ENCODE measurements at regions not wholly inside any gene's neighbourhood (a gene's known extent, or its start where the extent isn't known, plus 50 kb on each side); places are given as distances from the start of the nearest gene placed in this dataset.

DNA sequence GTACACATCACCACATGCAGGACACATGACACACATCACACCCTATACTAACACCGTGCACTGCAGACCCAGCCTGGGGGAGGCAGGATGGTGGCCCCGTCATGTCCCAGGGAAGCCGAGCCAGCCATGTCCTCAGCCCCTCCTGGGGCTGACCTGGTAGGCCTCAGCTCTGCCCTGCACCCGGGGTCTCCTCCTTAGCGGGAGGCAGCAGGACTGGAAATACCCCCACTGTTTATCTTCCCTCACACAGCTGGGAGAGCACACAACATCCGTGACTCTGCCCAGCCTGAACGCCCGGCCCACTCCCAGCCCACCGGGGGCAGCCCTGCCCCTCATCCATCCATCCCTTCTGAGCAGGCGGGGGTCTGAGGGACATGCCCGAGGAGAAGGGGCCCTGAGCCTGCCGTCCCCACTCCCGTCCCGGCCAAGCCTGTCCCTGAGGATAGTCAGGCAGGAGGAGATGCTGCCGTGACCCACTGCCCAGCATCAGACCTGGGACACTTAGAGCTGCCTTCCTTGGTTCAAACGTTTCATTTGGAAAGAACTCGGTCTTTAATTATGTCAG lies 945.0 kb downstream of the BRD1 start:
- no peak for TF ChIP-seq CTCF (IDR thresholded peaks at IDR 0.05; ENCODE audit: low read depth, low read length)
- no peak for TF ChIP-seq POLR2A (IDR thresholded peaks at IDR 0.05; ENCODE audit: extremely low read depth, insufficient read length)
- no peak for TF ChIP-seq MYC (IDR thresholded peaks at IDR 0.05; ENCODE audit: low read depth, low read length)
- TF ChIP-seq, protein P1, sequence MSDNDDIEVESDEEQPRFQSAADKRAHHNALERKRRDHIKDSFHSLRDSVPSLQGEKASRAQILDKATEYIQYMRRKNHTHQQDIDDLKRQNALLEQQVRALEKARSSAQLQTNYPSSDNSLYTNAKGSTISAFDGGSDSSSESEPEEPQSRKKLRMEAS (IDR thresholded peaks at IDR 0.05; ENCODE audit: low read depth, low read length): no peak

All from NB4 (cell line).